GM19328 (cell line): ENCODE measurements at regions not wholly inside any gene's neighbourhood (a gene's known extent, or its start where the extent isn't known, plus 50 kb on each side); places are given as distances from the start of the nearest gene placed in this dataset.
"Not testable (repeated sequence)": the region's sequence is repeated elsewhere in the genome, so short reads cannot be mapped to it uniquely, and the experiment has no call there.

ENCODE experiments used
- ATAC-seq: cut with Tn5 transposase; IDR thresholded peaks from one replicate; pipeline ENCODE4 v1.9.1; 2021; ENCODE audit warnings: mild to moderate bottlenecking, moderate library complexity; ENCODE audit not compliant: unreplicated experiment

GRCh38 chr10:56109454-56109853, 251.6 kb downstream of the ZWINT start:
- no peak for ATAC-seq

- ATAC-seq = no peak
These were observed 256.1 kb downstream of the ZWINT start for GRCh38 chr10:56104923-56105322.

DNA sequence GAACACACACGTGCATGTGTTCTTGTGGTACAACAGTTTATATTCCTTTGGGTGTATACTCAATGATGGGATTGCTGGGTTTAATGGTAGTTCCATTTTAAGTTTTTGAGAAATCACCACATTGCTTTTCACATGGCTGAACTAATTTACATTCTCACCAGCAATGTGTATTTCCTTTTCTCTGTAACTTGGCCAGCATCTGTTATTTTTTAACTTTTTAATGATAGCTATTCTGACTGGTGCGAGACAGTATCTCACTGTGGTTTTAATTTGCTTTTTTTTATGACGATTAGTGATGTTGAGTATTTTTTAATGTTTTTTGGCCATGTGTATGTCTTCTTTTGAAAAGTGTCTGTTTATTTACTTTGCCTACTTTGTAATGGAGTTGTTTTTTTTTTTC, 256.6 kb downstream of the ZWINT start:
- ATAC-seq = no peak

DNA sequence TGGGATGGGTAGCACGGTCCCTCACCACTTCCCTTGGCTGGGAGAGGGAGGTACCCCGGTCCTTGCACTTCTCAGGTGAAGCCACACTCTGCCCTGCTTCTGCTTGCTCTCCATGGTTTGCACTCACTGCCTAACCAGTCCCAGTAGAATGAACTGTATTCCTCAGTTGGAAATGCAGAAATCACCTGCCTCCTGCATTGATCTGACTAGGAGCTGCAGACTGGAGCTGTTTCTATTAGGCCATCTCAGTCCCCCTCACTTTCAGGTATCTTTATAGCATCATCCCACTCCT, 264.9 kb downstream of the ZWINT start:
- no peak for ATAC-seq

GRCh38 chr10:56095506-56096225, 265.4 kb downstream of the ZWINT start:
- no peak for ATAC-seq

DNA sequence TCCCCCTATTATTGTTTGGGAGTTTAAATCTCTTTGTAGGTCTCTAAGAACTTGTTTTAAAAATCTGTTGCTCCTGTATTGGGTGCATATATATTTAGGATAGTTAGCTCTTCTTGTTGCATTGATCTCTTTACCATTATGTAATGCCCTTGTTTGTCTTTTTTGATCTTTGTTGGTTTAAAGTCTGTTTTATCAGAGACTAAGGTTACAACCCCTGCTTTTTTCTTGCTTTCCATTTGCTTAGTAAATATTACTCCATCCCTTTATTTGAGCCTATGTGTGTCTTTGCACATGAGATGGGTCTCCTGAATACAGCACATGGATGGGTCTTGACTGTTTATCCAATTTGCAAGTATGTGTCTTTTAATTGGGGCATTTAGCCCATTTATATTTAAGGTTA, 267.4 kb downstream of the ZWINT start:
- not testable (repeated sequence) for ATAC-seq

GRCh38 chr10:56091872-56092271, 269.2 kb downstream of the ZWINT start:
- ATAC-seq = no peak

DNA sequence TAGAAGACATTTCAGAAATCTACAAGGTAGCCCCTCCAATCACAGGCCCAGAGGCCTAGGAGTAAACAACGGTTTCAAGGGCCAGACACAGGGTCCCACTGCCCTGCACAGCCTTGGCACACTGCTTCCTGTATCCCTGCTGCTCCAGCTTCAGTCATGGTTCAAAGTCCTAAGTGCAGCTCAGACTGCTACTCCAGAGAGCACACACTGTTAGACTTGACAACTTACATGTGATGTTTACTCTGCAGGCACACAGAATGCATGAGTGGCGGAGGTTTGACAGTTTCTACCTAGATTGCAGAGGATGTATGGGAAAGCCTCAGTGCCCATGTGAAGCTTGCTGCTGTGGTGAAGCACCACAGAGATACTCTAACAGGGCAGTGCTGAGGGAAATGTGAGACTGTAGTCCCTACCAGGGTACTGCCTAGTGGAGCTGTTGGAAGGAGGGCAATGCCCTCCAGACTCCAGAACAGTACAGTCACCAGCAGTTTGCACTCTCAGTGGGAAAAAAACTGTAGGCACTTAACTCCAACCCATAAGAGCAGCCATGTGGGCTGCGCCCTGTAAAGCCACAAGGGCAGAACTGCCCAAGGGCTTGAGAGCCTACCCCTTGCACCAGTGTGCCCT, 270.0 kb downstream of the ZWINT start:
- ATAC-seq = no peak

DNA sequence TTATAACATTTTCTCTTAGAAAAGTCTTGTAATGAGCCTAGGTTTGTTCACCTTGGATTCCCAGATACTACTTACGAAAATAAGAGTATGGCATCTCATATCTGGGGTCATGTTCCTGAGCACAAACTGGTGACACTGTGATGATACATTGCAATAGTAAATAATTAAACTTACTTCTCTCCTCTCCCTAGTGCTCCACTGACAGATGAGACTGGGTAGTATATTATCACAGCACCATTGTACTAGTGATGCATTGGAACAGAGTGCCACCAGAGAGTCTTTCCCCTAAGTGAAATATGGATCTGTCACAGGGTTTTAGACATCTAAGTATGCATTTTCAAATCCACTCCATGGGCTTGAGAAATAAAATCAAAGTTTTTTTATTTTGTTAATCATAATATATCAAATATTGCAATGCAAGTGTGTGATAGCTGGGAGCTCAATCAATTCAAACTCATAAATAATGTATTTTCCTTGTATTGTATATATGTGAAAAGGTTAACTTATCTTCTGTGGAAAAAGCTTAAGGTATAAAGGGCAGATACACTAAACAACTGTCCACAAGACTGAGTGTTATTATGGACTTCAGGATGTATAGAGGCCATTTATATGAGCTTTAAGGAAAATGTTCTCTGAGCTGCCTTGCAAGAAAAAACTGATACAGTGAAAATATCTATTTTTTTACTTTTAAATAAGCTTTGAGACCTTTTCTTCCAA, 275.5 kb downstream of the ZWINT start:
- ATAC-seq = no peak

DNA sequence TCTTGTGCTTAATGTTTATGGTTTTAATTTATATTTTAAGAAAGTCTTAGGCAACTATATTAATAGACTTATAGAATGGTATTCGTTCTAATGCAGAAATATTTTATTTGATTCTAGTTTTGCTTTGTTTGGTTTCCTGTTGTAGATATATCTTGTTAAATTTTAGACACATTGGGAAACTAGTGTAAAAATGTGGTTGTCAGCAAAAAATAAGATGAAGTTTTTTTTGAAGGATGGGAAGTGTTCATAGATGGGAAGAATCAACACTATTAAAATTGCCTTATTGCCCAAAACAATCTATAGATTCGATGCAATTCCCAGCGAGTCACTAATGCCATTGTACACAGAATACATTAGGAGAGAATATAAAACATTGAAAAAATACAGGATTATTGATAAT, 278.9 kb downstream of the ZWINT start:
- ATAC-seq = no peak

DNA sequence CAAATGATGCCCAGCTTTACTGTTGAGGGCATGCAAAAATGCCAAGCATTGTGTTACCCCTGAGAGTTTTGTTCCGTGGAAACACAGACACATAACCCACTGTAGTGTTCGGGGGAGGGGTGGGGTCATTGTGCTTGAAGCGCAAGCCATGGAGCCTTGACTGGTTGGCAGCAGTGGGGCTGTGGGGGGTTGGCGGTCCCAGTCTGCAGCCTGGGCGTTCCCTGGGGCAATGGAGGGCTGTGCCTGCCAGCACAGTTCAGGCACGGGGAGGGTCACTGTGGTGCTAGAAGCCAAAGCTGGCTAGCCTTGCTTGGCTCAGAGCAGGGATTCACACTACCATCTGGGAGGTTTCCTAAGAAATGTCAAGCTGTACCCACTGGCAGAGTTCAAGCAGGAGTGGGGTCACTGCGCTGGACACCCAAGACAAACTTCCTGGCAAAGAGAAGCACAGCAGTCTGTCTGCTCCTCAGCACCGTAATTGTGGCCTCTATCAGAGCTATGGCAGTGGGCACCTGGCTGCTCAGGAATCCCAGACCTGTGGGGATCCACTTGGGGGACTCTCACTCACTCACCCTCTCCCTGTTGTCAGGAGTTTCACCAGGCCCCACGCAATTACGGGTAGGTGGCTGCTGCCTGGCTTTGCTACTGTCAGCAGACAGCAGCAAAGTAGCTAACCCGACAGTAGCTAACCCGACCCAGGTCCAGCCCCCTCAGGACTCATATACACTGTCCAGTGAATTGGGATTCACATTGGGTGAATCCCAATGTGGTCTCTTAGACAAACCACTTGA, 292.4 kb downstream of the ZWINT start:
- ATAC-seq = no peak

GRCh38 chr10:56068040-56068439, 293.0 kb downstream of the ZWINT start:
- no peak for ATAC-seq

GRCh38 chr10:56063642-56064041, 297.4 kb downstream of the ZWINT start:
- no peak for ATAC-seq

DNA sequence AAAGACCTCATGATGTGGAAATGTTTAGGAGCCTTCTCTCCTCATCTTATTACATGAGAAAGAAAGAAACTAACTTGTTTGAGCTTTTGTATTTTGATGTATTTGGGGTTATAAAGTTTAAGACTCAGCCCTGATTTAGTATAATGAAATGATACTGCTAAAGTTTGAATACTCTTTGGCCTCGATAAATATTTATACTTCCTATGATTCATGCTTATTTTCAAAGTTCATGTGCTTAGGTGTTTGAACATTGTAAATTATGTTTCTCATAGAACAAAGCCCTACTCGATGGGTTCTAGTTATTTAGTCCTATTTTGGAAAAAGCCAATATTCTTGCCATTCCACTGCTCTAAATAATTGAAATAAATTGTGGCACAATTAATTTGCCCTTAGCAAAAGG, 303.2 kb downstream of the ZWINT start:
- ATAC-seq = no peak

- no peak for ATAC-seq
These were observed 325.6 kb downstream of the ZWINT start for GRCh38 chr10:56035489-56035888.

- ATAC-seq = no peak
These were observed 332.5 kb downstream of the ZWINT start for GRCh38 chr10:56028298-56029132.

DNA sequence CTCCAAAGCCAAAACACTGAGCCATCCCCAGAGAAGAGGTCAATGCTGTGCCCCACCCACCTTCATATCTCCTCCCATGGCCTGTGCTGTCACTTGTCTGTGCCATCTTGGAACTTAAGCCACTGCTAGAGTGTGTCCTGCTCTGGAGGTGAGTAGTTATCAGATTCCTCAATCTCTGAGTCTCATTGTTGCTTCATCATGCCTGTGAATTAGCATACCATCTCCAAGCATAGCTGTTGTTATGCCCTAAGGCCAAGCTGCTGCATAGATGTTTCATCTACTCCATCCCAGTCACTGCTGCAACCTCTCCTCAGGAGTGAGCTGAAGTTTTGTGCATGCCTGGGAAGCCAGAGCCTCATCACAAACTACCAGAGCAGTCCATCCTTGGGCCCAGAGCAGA, 349.0 kb downstream of the ZWINT start:
- no peak for ATAC-seq

- ATAC-seq = no peak
These were observed 357.5 kb downstream of the ZWINT start for GRCh38 chr10:56003555-56003954.

DNA sequence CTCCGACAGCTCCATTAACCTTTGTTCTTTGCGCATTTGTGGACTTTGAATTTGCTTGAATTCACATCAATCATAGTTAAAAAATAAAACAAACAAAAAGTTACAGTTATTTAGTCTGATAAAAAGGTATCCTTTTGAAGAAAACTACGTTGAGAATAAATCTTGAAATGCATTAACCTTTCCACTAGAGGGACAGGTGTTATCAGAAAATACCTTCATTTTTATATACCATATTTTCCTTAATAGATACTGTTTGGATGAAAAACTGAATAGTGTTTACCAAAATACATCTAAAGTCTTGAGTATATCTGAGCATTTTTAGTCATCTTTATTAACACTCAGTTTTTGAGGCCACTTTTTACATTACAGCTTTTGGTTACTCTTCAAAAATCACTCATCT, 371.9 kb downstream of the ZWINT start:
- ATAC-seq = no peak

DNA sequence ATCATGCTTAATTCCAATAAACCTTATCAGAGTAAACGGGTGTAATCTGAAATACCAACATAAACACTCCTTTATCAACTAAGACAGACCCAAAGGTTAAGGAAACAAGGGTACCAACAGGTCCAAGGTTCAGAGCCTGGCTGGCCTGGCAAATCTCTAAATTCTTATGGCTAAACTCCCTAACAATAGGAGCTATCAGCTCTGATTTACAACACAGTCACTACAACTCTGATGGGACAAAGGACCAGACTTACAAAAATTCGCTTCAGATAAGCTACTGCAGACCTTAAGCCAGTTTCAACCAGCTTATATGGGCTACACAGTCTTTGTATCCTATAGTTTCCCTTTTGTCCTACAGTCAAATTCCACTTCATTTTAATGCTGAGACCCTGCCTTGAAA, 381.9 kb downstream of the ZWINT start:
- no peak for ATAC-seq

DNA sequence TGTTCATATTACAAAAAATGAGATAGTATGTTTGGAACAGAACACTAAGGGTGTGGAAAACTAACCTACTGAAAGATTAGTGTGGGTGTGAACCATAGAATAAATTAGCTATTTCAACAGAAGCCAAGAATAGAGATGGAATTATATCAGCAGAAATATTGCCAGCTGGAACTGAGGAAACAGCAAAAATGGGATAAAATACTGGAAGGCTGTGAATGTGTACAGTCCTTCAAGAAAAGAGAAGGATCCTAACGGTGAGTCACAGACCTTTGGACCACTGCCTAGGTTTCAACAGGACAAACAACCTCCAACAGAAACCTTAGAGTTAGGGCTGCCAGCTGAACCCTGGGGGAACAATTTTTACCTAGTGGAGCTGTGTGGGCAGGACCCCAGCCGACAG, 395.0 kb downstream of the ZWINT start:
- no peak for ATAC-seq
